HK-2 (cell line): ENCODE measurements at regions not wholly inside any gene's neighbourhood (a gene's known extent, or its start where the extent isn't known, plus 50 kb on each side); places are given as distances from the start of the nearest gene placed in this dataset.

Experiments used
- DNase-seq: peaks from one replicate; pipeline ENCODE4 v3.0.0-alpha.2; 2018; ENCODE audit not compliant: unreplicated experiment

GRCh38 chr13:86201477-86201876 is 402.3 kb upstream of the SLITRK6 start:
- no peak for DNase-seq

GRCh38 chr13:86193281-86193680 is 394.1 kb upstream of the SLITRK6 start:
- no peak for DNase-seq

GRCh38 chr13:86188170-86188569 is 389.0 kb upstream of the SLITRK6 start:
- no peak for DNase-seq

DNA sequence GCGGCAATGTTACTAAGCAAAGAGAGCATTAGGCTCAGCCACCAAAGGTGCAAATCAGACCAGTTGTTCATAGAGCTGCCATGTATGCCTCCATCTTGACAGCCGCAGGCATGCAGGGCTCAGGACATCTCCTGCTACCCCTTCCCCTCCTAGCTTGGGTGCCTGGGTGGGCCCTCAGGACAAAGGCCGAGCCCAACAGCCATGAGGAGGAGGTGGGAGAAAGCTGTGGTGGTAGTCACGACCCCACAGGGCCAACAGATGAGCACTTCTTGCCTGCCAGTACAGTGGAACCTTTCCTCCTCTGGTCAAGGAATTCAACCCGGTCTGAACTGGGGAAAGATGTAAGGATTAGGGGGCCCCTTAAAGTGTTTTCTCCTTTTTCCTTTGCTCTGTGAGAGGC is 386.4 kb upstream of the SLITRK6 start:
- no peak for DNase-seq

- no peak for DNase-seq
Measured at GRCh38 chr13:86185107-86185506, 385.9 kb upstream of the SLITRK6 start.

- DNase-seq = no peak
Measured at GRCh38 chr13:86174622-86175021, 375.4 kb upstream of the SLITRK6 start.

GRCh38 chr13:86172961-86173360 is 373.7 kb upstream of the SLITRK6 start:
- DNase-seq = no peak

- DNase-seq = no peak
Measured at GRCh38 chr13:86161257-86161656, 362.0 kb upstream of the SLITRK6 start.

GRCh38 chr13:86155756-86156155 is 356.5 kb upstream of the SLITRK6 start:
- DNase-seq = no peak

GRCh38 chr13:86142080-86142479 is 342.9 kb upstream of the SLITRK6 start:
- DNase-seq = no peak

GRCh38 chr13:86135856-86136255 is 336.6 kb upstream of the SLITRK6 start:
- no peak for DNase-seq

DNA sequence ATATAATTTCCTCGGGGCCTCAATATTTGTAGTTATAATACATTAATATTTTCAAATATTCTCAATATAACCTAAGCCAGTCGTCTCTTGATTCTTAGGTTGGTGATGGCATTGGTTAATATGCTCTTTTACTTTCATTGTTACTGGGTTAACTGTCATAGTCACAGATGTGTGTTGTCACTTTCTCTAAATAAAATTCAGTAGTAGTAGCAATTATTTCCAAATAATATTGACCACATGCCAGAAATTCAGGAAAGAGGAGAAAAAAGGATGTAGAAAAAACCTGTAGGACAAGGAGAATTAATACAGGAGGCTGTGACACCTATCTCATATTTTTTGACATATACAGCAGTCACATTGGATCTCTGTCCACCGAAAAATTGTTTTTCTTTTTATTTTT is 322.7 kb upstream of the SLITRK6 start:
- DNase-seq = no peak

DNA sequence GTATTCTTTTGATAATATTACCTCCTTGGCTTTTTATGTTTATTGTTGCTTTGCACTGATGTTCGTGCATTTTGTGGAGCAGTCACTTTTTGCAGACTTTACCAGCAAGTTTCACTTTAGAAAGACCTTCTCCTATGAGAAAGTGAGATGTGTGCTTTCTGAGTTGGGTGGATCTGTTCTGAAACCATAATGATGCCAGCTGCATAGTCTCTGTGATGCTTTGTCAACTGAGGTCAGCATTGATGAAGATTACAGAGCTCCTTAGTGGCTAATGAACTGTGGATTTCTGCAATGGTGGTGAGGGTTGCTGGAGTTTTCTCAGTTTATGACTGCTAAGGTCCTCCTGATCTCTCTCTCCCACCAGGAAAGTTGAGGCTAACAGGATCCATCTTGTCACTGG is 309.9 kb upstream of the SLITRK6 start:
- DNase-seq = no peak

- DNase-seq = no peak
Measured at GRCh38 chr13:86108334-86108733, 309.1 kb upstream of the SLITRK6 start.

DNA sequence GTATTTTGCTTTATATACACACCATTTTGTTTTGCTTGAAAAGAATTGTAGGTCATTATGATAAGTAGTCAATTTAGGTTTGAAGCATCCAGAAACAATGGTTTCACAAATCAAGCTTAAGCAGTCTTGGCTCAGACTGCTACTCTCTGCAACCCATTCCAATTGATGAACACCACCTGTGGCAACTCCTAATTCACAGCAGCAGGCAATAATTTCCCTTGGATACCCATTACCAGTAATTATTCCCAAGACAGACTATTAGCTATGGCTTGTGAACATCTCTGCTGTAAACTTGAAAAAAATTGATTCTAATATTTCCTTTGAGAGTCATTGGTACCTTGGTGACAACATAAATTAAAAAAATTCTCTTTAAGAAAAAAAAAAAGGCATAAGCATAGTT is 299.3 kb upstream of the SLITRK6 start:
- no peak for DNase-seq

- no peak for DNase-seq
Measured at GRCh38 chr13:86095351-86095750, 296.1 kb upstream of the SLITRK6 start.

DNA sequence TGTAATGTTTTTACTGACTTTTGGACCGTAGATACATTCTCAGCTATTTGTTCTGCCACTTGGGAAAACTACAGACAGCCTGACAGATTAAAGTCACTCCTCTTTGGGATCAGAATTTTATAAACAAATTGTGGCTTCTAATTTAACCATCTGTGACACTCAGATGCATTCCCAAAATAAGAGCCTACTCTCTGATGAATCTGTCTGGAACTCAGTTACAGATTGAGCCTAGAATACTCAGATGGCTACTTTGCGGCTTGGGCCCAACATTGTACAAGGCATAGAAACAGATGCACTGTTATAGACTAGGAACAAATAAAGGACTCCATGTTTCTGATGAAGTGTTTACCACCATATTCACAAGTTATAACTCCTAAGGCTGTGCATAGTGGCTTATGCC is 291.0 kb upstream of the SLITRK6 start:
- DNase-seq = no peak

DNA sequence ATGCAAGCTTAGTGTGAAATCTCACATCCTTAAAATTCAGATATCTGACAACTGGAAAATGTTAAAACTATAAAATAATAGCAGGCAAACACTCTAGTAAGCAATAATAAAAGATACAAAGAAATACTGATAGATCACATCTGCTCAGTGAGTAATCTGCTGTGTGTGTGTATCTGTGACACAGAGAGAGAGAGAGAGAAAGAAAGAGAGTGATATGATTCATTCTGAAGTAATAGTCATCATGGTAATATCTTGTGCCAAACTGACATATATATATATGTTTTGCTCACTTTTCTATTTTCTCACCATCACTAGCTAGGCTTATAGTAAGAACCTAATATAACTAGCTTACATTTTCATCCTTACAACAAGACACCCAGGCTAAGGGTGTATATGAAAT is 288.0 kb upstream of the SLITRK6 start:
- no peak for DNase-seq

DNA sequence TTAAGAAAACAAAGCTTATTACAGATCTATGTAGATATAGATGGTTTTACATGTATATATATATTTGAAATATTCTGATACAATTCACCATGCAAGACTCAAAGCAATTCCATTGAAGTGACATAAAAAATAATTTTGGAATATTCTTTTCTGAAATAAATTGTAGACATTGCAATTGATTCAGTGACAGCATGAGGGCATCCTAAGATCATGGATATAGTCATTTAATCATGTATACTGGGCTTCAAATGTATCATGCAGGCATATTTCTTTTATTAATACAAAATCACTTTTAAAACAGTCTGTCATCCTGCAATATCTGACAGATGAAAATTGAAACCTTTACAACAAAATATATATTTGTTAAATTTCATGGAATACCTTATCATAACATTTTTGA is 286.7 kb upstream of the SLITRK6 start:
- DNase-seq = no peak

GRCh38 chr13:86082121-86082520 is 282.9 kb upstream of the SLITRK6 start:
- DNase-seq = no peak

GRCh38 chr13:86080340-86080995 is 281.2 kb upstream of the SLITRK6 start:
- DNase-seq = no peak

DNA sequence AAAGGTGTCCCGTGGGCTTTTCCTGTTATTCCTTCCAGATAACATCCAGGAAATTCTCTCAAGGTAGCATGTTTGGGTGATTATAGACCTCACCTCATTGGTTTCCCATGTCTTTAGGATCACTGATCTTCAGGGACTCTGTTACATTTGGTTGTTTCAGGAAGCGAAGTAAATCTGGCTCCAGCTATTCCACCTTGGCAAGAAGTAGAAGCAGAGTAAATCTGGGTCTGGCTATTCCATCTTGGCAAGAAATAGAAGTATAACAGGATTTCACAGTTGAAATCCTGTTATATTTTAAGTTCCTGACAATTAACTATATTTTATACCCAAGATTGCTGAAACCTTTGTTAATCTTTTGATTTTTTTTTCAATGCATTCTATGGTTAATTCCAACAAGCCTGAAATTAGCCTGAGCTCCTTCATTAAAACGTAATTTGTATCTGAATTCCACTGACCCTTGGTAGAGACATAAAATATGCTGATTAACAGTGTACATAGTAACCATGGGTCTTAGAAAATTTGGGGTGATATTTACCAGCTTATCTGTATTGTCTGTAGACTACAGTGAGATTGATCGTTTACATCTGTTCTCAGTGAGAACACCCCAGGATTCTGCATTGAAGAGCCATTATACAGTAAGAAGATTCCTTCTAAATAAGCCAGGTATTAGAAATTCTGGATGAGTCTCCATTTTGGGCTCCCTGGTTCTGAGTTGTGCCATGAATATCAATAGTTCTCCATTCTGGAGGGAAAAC is 267.6 kb upstream of the SLITRK6 start:
- no peak for DNase-seq

- no peak for DNase-seq
Measured at GRCh38 chr13:86052141-86052540, 252.9 kb upstream of the SLITRK6 start.
